Panc1 (cell line): ENCODE measurements at regions not wholly inside any gene's neighbourhood (a gene's known extent, or its start where the extent isn't known, plus 50 kb on each side); places are given as distances from the start of the nearest gene placed in this dataset.

Experiments used
- ATAC-seq: fragments of 200-7000 bp; cut with Tn5 transposase; 2 replicates; pipeline ENCODE4 v1.9.1; 2020; ENCODE audit warnings: mild to moderate bottlenecking, moderate library complexity
- BruUV-seq: library from RNA; stranded (reverse); fragments of 400-500 nt; replicated peaks from 2 replicates; lab custom pipeline; 2021; lab: Mats Ljungman, UMichigan
- CTCF ChIA-PET: fragments of 300-600 bp; sonication (Branson Sonifier 250); formaldehyde crosslinking; loops from one replicate; lab custom pipeline; 2022; ENCODE audit warnings: antibody characterized with exemption; lab: Charles Lee
- POLR2A ChIA-PET: fragments of 300-600 bp; sonication (Branson Sonifier 250); formaldehyde crosslinking; loops from one replicate; lab custom pipeline; 2022; ENCODE audit warnings: antibody characterized with exemption; lab: Charles Lee
- DNase-seq: peaks from one replicate; pipeline ENCODE4 v3.0.0-alpha.2; 2010; ENCODE audit warnings: low read depth, low spot score
- H3K27ac ChIP-seq: 2 replicates; pipeline ENCODE4 v1.5.1; 2011; ENCODE audit warnings: mild to moderate bottlenecking, low read length, inconsistent platforms
- H3K27me3 ChIP-seq: fragments of 200-500 bp; sonication (Bioruptor generic); 2 replicates; pipeline ENCODE4 v1.6.0; 2014; ENCODE audit warnings: low read length, inconsistent platforms; ENCODE audit not compliant: control insufficient read depth, insufficient read depth
- H3K36me3 ChIP-seq: fragments of 200-500 bp; sonication (Bioruptor generic); 2 replicates; pipeline ENCODE4 v1.5.1; 2014; ENCODE audit warnings: inconsistent platforms, mild to moderate bottlenecking, low read length, moderate library complexity; ENCODE audit not compliant: control insufficient read depth, insufficient read depth
- H3K4me1 ChIP-seq: 2 replicates; pipeline ENCODE4 v1.5.1; 2011; ENCODE audit warnings: inconsistent platforms, mild to moderate bottlenecking, low read length, moderate library complexity; ENCODE audit not compliant: control insufficient read depth, insufficient read depth
- H3K4me3 ChIP-seq, 2 experiments: 2 replicates each; pipeline ENCODE4 v1.5.1; 2011 to 2012; ENCODE audit warnings: low read depth in 2 of 2, low read length in 2 of 2, mild to moderate bottlenecking in 2 of 2, inconsistent platforms in 1 of 2, moderate library complexity in 1 of 2
- H3K9me3 ChIP-seq: fragments of 200-500 bp; sonication (Bioruptor generic); 2 replicates; pipeline ENCODE4 v1.5.1; 2014; ENCODE audit warnings: low read depth, mild to moderate bottlenecking, inconsistent platforms, low read length, moderate library complexity; ENCODE audit not compliant: control insufficient read depth, insufficient read depth
- POLR2AphosphoS5 ChIP-seq: IDR thresholded peaks from 2 replicates; pipeline ENCODE4 v1.6.1; 2012; ENCODE audit warnings: mild to moderate bottlenecking, low read depth, low read length, moderate library complexity
- SIN3A ChIP-seq: IDR thresholded peaks from 2 replicates; pipeline ENCODE4 v1.6.1; 2012; ENCODE audit warnings: low read depth, mild to moderate bottlenecking, low read length, moderate library complexity, borderline replicate concordance; ENCODE audit not compliant: insufficient read depth
- TCF7L2 ChIP-seq: IDR thresholded peaks from 2 replicates; pipeline ENCODE4 v1.6.1; 2011; ENCODE audit warnings: mild to moderate bottlenecking, low read depth, low read length, inconsistent platforms
- in situ Hi-C: cut with HindIII; loops from 2 replicates; pipeline ENCODE4 v1.10.0; 2016; ENCODE audit warnings: low sequenced_read_pairs, low pct_unique_long_range_greater_than_20kb
- intact Hi-C: fragments of 100-400 bp; cut with micrococcal nuclease; formaldehyde crosslinking; loops from one replicate; pipeline ENCODE4 v1.10.0; 2022; ENCODE audit not compliant: unreplicated experiment
- TF ChIP-seq, protein P1 (sequence below): fragments of 450-650 bp; IDR thresholded peaks from 2 replicates; pipeline ENCODE4 v1.5.1; 2017; ENCODE audit warnings: mild to moderate bottlenecking
- TF ChIP-seq, protein P2 (sequence below), 2 experiments: IDR thresholded peaks; 2 replicates each; pipeline ENCODE4 v1.6.1; 2011 to 2012; ENCODE audit warnings: low read depth in 2 of 2, control low read depth in 1 of 2, low read length in 1 of 2, mild to moderate bottlenecking in 1 of 2, moderate library complexity in 1 of 2; ENCODE audit not compliant: insufficient read depth in 1 of 2

DNA sequence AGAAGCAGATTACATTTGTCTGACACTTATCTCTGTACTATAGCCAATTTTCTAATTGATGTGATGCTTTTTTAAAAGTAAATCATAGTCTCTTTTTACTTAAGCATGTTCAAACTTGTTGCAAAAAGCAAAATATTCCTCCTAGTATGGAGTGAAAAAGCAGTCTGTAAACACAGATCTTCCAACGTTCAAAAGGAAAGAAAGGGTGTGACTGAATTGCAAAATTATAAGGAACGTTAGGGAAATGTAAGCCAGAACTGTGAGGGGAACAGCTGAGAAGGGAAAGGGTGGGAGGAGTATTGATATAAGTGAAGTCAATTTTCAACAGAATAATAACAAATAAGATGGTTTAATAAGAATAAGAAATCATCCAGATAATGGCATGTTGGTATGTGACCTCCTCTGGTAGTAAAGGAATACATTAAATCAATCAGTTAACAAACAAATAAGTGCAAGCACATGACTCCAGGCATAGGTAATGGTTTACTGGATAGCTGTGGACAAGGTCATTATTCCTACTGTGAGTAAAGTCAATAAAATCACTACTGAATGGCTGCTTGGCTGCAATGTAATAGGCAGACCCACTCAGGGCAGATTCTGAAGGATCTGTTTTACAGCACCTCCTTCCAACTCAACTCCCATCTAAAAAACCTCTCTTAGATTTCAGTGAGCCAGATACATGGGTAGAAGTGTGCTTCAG, 239.1 kb upstream of the NMUR2 start:
- Histone ChIP-seq H3K27me3 (no peaks in the 10 kb centered on the region), H3K4me1 (no peaks in the 10 kb centered on the region), H3K36me3 (no peaks in the 10 kb centered on the region), H3K4me3 (no peak overlapping the region), H3K27ac (no peak overlapping the region), H3K9me3 (no peaks in the 10 kb centered on the region)
- in situ Hi-C loops, result no loop called here
- DNase-seq, result no peak
- BruUV-seq, result no TSS peak
- ChIA-PET CTCF (no interaction called here), POLR2A (no interaction called here)
- no peak for ATAC-seq
- intact Hi-C loops, result no loop called here
- no peak for TF ChIP-seq TCF7L2
- TF ChIP-seq, protein P1, sequence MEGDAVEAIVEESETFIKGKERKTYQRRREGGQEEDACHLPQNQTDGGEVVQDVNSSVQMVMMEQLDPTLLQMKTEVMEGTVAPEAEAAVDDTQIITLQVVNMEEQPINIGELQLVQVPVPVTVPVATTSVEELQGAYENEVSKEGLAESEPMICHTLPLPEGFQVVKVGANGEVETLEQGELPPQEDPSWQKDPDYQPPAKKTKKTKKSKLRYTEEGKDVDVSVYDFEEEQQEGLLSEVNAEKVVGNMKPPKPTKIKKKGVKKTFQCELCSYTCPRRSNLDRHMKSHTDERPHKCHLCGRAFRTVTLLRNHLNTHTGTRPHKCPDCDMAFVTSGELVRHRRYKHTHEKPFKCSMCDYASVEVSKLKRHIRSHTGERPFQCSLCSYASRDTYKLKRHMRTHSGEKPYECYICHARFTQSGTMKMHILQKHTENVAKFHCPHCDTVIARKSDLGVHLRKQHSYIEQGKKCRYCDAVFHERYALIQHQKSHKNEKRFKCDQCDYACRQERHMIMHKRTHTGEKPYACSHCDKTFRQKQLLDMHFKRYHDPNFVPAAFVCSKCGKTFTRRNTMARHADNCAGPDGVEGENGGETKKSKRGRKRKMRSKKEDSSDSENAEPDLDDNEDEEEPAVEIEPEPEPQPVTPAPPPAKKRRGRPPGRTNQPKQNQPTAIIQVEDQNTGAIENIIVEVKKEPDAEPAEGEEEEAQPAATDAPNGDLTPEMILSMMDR, result no peak
- TF ChIP-seq SIN3A, result no peak
- TF ChIP-seq, protein P2, sequence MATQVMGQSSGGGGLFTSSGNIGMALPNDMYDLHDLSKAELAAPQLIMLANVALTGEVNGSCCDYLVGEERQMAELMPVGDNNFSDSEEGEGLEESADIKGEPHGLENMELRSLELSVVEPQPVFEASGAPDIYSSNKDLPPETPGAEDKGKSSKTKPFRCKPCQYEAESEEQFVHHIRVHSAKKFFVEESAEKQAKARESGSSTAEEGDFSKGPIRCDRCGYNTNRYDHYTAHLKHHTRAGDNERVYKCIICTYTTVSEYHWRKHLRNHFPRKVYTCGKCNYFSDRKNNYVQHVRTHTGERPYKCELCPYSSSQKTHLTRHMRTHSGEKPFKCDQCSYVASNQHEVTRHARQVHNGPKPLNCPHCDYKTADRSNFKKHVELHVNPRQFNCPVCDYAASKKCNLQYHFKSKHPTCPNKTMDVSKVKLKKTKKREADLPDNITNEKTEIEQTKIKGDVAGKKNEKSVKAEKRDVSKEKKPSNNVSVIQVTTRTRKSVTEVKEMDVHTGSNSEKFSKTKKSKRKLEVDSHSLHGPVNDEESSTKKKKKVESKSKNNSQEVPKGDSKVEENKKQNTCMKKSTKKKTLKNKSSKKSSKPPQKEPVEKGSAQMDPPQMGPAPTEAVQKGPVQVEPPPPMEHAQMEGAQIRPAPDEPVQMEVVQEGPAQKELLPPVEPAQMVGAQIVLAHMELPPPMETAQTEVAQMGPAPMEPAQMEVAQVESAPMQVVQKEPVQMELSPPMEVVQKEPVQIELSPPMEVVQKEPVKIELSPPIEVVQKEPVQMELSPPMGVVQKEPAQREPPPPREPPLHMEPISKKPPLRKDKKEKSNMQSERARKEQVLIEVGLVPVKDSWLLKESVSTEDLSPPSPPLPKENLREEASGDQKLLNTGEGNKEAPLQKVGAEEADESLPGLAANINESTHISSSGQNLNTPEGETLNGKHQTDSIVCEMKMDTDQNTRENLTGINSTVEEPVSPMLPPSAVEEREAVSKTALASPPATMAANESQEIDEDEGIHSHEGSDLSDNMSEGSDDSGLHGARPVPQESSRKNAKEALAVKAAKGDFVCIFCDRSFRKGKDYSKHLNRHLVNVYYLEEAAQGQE (IDR thresholded peaks at IDR 0.05; ENCODE audit: insufficient read depth in 1 of 2, low read depth in 2 of 2, low read length in 1 of 2), result no peak
- TF ChIP-seq POLR2AphosphoS5, result no peak

DNA sequence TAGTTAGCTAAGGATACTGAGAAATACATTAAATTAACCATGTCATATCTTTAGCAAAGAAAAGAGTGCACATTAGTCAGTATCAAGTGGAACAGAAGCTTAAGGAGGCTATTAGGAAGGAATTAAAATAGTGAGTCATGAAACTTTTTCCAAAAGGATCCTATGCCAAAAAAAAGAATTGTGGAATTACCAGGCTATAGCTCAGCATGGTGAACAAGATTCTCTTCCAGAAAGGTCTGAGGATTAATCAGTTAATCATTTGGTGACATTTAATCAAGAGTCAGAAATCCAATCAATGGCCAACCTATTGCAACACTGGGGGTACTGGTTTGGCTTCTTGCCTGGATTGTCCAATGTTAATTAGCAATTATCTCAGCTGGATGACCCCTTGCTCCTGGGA, 244.5 kb upstream of the NMUR2 start:
- H3K27me3 ChIP-seq, result no peaks in the 10 kb centered on the region
- intact Hi-C loops, result no loop called here
- no TSS peak for BruUV-seq
- no peaks in the 10 kb centered on the region for H3K36me3 ChIP-seq
- H3K4me3 ChIP-seq, result no peak overlapping the region
- H3K4me1 ChIP-seq, result no peaks in the 10 kb centered on the region
- no peaks in the 10 kb centered on the region for H3K9me3 ChIP-seq
- in situ Hi-C loops, result no loop called here
- POLR2A ChIA-PET, result no interaction called here
- TF ChIP-seq, protein P2 (IDR thresholded peaks at IDR 0.05; ENCODE audit: insufficient read depth in 1 of 2, low read depth in 2 of 2, low read length in 1 of 2), result no peak
- TF ChIP-seq SIN3A, result no peak
- TF ChIP-seq POLR2AphosphoS5, result no peak
- TF ChIP-seq, protein P1, result no peak
- no peak for TF ChIP-seq TCF7L2
- ATAC-seq, result no peak
- CTCF ChIA-PET, result no interaction called here
- H3K27ac ChIP-seq, result no peak overlapping the region
- DNase-seq, result no peak
